GM19351 (cell line): ENCODE measurements at regions not wholly inside any gene's neighbourhood (a gene's known extent, or its start where the extent isn't known, plus 50 kb on each side); places are given as distances from the start of the nearest gene placed in this dataset.
A peak's percentile ranks its signal among the peaks of the same experiment; 100 is the strongest.
"Not testable (repeated sequence)": the region's sequence is repeated elsewhere in the genome, so short reads cannot be mapped to it uniquely, and the experiment has no call there.

ENCODE experiments used
- ATAC-seq: cut with Tn5 transposase; IDR thresholded peaks from one replicate; pipeline ENCODE4 v1.9.1; 2021; ENCODE audit warnings: mild to moderate bottlenecking, moderate library complexity; ENCODE audit not compliant: unreplicated experiment

DNA sequence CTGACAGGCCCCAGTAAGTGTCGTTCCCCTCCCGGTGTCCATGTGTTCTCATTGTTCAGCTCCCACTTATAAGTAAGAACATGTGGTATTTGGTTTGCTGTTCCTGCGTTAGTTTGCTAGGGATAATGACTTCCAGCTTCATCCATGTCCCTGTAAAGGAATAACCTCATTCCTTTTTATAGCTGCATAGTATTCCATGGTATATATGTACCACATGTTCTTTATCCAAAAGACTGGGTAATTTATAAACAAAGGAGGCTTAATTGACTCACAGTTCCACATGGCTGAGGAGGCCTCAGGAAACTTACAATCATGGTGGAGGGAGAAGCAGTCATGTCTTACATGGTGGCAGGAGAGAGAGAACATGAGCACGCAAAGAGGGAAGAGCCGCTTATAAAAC, 79.6 kb upstream of the CACUL1 start:
- not testable (repeated sequence) for ATAC-seq

DNA sequence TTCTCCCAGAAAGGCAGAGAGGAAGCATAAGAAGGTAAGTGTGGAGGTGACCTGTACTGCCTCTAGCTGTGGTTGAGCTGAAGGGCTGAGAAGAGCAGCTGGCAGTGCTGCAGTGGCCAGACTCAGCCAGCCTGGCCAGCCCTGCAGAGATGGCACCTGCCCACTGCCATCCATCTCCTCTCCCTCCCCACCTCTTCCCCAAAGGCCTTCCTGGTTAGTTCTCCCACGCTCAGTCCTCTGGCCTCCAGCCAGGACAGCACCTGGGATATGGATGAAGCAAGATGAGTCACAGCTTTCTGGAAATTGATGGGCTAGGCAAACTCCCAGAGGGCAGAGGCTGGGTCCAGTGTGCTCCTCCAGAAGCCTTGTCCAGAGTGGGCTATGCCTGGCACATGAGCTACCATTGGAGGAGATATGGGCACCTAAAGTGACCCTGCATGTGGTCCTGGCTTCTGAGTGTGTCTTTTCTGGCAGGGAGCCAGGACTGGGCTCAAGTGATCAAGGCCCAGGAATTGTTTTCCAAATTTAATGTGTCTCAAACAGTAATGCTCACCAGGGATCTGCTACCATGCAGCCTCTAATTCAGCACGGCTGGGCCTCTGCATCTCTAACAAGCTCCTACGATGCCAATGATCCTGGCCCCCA, 81.0 kb upstream of the CACUL1 start:
- no peak for ATAC-seq

DNA sequence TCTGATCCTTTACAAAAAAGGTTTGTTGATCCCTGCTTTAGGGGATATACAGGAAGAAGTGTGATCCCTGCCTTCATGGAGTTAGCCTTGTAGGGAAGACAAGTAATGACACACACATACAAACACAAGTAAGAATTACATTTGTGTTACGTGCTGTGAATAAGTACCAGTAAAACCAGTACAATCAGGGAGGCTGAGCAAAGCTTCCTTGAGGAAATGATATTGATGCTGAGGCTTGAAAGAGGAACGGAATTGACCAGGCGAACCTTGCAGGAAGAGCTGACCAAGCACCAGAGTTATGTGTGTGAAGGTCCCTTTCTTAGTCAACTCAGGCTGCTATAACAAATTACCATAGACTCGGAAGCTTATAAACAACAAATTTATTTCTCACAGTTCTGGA, 83.6 kb upstream of the CACUL1 start:
- no peak for ATAC-seq

DNA sequence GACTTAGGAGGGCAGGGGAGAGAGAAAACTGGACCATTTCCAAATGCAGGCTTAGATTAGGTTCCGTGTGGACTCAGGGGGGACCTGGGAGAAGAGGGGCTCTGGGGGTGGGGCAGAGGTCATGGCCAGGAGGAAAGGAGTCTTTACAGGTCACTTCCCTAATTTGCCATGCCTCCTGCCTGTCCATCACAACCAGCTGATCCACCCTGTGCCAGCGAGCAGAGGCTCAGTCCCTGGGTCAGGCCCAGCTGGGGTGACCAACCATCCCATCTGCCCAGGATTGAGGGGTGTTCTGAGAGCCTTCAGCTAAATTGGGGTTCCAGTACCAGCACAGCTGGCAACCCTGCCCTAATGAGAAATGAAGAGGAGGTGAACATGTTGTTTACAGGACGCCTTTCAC, 84.6 kb upstream of the CACUL1 start:
- ATAC-seq: no peak

DNA sequence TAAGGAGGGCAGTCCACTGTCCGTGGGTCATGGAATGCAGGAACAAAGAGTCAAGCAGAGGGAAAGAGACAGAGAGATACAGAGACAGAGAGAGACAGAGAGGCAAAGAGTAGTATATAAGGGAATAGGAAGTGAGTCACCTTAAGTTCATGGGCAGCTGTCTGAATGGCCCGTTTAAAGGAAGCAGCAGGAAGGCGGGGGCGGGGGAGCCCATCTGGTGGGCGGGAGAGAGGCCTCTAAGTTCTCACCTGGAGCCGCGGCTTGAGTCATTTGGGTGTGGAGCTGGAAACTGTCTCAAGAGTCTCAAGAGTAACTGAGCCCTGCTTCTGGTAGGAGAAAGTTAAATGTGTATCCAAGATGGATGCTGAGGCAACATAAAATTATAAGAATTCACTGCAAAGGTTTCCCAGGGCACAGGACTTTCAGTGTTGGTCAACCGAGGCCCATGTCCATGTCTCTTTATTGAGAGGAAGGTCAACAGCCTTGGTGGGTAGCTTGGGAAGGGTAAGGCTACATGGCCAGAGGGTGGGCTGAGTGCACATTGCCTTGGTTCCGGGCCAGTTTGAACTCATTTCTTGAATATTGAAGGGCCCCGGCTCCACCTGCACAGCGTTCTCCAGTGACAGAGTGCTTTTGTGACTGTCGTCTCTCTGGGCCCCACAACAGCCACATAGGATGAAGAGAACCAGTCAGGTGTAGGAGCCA, 85.5 kb upstream of the CACUL1 start:
- ATAC-seq: no peak

DNA sequence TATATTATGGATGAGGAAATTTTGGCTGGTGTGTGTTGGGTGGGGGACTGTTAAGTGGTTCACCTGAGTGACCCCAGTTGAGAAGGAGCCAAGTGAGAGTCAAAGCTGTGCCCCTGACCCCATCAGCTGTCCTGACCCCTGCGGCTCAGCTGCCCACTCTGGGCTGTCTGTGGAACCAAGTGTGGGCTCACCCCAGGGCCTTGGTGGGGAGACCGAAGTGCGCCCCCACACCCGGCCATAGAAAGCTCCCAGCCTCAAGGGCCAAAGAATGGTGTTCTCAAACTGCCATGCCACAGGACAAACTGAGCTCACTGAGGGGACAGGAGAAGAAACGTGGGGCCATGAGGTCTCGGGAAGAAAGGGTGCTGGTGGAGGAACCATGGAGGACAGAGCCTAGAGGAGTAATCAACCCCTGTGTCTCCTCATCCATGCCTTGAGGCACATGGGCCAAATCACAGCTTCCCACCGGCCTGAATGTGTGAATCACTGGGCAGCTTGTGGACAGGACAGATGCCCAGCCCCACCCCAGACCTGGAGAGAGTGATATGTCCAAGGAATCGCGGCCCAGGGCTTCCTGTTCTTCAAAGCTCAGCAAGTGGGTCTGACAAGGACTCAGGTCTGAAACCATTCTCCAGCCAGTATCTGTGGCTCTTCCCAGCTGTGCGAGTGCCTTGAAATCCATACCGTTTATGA, 86.2 kb upstream of the CACUL1 start:
- no peak for ATAC-seq

DNA sequence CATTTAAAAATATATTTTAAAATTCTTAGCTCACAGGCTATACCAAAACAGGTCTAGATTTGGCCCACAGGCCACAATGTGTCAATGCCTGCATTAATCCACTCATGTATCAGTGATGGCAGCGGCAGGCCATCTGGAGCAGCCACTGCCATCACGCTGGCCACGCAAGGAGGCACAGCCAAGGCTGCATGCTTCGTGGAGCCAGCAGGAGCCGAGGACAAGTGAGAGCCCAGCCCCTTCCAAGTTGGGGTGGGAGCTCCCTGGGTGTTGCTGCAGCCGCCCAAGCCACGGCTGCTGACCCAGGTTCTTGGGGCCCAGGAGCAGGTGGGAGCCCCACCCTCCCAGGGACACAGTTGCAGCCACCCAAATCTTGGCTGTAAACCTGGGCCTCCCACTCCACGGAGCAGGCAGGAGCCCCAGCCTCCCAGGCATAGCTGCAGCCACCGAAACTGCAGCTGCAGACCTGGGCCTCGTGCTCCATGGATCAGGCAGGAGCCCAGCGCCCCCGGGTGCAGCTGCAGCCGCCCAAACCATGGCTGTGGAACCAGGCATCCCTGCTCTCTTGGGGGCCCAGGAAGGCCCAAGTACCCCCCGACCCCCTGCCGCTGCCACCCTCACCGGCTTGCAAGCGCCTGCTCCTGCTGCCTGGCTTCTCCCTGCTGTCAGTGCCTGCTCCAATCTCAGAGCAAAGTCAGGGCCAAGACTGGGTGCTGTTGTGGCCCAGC, 87.3 kb upstream of the CACUL1 start:
- no peak for ATAC-seq

DNA sequence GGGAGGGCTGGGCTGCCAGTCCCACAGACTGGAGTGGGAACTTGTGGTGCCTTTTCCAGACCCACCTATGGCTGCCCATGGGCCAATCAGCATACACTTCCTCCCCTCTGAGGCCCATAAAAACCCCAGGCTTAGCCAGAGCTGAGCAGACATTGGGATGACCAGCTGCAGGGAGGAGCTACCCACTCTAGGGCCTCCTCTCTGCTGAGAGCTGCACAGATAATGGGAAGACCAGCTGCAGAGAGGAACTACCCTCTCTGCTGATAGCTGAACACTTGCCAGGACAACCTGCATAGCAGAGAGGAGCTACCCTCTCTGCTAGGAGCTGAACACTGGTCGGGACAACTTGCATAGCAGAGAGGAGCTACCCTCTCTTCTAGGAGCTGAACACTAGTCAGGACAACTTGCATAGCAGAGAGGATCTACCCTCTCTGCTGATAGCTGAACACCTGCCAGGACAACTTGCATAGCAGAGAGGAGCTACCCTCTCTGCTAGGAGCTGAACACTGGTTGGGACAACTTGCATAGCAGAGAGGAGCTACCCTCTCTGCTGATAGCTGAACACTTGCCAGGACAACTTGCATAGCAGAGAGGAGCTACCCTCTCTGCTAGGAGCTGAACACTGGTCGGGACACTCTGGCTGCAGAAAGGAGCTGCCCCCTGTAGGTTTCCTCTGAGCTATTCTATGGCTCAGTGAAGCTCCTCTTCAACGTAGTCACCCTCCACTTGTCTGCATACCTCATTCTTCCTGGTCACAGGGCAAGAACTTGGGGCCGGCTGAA, 88.3 kb upstream of the CACUL1 start:
- no peak for ATAC-seq

DNA sequence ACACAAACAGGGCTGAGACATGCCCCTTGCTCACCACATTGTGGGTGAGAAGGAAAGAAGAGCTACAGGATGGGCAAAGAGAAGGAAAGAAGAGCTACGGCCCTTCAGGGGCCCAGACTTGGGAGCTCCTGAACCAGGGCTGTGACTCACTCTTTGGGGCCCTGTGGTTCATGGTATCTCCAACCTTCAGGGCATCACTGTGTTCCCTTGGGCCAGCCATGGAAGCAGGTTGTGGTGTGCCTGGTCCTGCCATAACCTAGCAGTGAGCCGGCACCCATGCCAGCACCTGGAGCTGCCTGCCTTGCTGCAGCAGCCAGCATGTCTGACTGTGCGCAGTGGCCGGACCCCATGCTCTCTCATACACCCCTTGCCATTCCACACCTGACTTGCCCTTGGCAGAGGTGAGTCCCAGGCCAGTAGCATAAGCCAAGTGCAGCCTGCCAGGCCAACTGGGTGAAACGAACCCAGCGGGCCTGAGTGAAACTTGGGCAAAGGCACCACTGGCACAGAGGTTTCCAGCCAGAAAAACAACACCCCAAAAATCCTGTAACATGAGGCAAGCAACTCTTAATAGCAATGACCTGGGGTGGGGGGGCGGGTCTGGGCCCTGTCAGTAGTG, 89.0 kb upstream of the CACUL1 start:
- no peak for ATAC-seq

DNA sequence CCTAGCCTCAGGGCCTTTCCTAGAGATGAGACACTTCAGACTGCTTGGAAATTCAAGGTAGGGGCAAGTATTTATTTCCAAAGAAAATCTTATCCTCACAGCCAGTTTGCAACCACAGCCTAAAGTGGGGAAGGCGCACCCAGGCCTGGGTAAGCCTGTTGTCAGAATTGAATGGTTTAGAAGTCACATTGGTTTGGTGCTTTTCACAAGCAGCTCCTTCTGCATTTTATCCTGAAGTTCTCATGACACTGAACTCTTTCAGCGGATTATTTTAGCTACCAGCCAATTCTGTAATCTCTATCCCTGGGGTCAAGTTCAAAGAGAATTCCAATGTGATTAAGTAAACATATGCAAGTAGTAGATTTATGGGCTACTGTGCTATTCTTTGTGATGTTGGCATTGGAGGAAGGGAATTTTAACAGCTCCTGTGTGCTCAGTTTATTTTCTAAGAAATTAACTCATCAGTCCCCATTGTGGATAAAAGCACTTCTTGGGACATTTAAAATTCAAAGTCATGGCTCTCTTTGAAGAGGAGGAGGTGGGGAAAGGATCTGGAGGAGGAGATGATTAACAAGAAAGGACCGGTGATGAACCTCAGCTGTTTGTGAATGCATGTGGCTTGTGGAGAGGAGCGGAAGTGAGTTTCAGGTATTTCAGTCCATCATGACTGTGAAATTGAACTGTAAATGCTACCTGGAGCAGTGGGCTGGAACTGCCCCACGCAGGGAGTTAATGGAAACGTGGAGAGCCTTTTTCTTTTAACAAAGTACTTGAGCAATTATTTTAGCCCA, 90.2 kb upstream of the CACUL1 start:
- no peak for ATAC-seq

DNA sequence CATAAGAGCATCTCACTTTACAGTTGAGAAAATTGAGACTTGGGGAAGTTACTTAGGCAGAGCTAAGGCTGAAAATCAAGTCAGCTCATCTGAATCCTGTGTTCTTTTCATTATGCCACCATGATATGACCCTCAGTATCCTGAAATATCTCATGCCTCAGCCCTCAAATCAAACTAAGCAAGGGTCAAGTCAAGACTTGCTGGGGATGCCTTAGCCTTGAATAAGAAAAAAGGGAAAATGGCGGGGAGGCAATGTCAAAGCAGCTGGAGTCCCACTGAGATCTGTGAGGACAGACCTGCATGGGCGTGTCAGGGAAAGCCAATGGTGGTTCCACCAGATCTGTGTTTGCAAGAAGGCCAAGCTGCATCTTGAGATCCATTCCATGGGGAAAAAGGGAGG, 91.0 kb upstream of the CACUL1 start:
- ATAC-seq: no peak

DNA sequence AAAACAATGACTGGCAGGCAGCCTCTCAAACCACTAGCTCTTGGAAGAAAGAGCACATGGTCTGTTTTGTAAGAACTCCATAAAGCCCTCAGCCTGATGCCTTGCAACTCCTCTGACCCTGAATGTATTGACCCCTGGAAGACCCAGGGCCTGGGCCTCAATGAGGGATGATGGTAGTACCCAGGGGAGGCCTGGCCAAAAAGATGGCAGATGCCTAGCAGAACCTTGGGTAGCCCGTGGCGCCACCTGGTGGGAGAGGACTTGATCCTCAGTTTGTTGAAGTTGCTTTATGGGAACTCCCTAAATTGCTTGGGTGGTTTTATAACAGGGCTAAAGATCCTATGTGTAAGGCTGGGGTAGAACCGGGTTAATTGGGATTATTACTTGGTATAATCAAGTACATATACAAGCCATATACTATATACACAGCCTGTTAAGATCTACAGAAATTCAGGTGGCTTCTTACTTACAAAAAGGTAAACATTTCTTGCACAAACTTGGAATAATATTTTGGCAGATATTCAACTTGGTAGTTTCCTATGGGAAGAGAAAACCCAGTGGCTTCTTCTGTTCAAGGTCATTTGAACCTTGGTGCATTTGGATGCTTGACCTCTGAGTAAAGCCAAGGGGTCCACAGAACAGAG, 95.8 kb upstream of the CACUL1 start:
- ATAC-seq: peak; percentile 72

DNA sequence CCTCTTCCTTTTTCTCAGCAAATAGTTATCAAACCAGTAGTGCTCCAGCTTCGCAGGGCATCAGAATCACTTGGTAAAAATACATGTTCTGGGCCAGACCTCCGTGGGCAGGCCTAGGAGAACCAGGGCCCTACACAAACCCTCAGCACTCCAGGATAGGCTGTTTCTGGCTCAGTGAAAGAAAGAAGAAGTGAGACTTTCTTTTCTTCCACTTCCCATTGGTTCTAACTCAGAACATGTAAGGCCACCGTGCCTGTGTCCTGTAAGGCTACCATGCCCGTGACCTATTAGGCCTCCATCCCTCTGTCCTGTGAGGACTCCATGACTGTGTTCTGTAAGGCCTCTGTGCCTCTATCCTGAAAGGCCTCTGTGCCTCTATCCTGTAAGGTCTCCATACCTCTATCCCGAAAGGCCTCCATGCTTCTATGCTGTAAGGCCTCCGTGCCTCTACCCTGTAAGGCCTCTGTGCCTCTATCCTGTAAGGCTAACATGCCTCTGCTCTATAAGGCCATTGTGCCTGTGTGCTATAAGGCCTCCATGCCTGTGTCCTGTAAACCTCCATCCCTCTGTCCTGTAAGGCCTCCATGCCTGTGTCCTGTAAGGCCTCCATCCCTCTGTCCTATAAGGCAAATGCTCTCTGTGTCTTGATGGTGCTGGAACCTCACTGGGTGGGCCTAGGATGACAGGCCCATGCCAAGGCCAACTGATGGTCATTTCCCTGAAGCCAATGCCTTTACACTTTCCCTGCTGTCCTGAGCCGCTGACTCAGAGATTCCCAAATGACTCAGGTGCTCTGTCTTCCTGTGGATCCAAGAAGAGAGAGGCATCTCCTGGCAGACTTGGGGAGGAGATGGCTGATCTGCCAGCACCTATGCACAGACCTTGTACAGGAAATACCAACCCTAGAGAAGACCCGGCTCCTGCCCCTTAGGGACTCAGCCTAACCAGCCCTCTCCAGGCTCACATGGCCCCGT, 96.6 kb upstream of the CACUL1 start:
- ATAC-seq: peak; percentile 90

DNA sequence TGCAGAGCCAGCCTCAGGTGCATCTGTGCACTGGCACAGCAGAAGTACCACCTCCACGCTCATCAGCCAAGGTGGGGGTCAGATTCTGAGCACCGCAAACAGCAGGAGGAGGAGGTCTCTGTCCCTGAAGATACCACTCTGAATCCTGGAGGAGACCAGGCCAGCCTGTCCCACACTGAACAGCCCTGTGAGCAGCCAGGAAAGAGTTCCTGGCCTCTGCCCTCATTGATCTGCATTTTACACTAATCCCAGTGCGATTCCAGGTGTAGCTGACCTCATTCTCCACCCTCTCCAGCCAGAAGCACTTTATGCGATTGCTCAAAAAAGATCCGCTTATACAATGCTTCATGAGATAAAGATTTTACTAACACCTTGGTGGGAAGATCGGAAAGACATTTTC, 99.1 kb upstream of the CACUL1 start:
- no peak for ATAC-seq

DNA sequence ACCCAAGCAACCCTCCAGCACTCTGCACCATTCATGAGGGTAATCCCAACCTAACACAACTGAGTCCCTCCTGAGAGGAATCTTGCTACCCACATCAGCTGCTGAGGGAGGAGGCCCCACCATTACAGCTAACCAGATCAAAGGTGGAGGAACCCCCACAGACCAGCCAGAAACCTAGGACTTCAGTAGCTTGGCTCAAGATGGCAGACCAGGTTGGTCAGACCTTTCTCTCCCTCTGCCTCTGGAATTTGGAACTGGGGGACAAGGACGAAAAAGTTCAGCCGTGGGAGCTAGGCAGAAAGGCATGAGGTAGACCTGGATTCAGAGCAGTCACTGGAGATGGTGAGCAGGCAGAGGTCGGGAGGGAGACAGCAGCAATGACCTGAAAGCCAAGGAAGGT, 101.3 kb upstream of the CACUL1 start:
- ATAC-seq: no peak

DNA sequence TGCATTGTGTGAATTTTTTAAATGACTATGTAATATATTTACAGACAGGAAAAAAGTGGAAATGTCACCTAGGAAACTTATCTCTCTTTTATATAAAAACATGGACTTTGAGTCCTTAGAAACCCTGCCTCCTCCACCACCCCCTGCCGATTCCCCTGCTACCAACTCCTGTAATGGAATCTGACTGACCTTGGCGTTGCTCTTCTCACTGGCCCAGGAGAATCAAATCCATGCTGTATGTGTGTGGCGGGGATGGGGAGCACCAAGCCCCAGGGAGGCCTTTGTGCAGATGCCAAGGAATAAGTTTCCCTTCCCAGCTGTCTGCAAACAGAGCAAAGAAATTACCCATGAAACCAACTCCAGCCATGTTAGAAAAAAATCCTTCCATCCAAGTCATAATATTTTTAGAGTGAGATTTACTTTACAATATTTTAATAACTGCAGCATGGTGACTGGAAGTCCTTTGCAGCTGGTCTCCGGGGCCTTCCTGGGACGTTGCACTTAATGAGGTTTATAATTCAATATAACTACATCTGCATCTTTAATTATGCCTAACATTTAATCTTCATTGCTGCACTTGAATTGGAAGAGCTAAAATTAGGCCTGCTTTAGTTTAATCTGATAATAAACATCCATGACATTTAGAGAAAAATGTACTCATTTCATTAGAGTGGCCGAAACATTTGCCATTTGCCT, 111.4 kb upstream of the CACUL1 start:
- ATAC-seq: no peak

DNA sequence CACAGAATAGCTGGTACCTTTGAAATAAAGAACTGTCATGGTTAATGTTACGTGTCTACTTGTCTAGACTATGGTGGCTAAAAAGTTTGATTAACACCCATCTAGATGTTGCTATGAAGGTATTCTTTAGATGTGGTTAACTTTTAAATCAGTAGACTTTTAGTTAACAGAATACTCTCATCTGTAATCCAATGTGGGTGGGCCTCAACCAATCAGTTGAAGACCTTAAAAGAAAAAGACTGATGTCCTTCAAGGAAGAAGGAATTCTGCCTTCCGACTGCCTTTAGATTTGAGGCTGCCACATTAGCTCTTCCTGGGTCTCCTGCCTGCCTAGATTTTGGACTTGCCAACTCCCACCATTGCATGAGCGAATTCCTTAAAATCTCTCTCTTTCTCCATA, 113.0 kb upstream of the CACUL1 start:
- no peak for ATAC-seq
